GM10266 (cell line): ENCODE measurements at regions not wholly inside any gene's neighbourhood (a gene's known extent, or its start where the extent isn't known, plus 50 kb on each side); places are given as distances from the start of the nearest gene placed in this dataset.
"Not testable (repeated sequence)": the region's sequence is repeated elsewhere in the genome, so short reads cannot be mapped to it uniquely, and the experiment has no call there.

ENCODE experiments used
- DNase-seq: peaks from one replicate; pipeline ENCODE4 v3.0.0; 2012; ENCODE audit errors: extremely low spot score
- CTCF ChIP-seq: IDR thresholded peaks from 2 replicates; pipeline ENCODE4 v1.5.1; 2012; ENCODE audit warnings: mild to moderate bottlenecking, low read depth; ENCODE audit not compliant: control insufficient read depth, insufficient read depth; ENCODE audit errors: missing control alignments

DNA sequence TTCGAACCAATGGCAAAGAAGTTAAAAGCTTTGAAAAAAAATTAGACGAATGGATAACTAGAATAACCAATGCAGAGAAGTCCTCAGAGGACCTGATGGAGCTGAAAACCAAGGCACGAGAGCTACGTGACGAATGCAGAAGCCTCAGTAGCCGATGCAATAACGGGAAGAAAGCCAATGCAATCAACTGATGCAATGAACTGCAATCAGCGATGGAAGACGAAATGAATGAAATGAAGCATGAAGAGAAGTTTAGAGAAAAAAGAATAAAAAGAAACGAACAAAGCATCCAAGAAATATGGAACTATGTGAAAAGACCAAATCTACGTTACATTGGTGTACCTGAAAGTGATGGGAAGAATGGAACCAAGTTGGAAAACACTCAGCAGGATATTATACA lies 52.6 kb upstream of the MRPS30 start:
- DNase-seq: not testable (repeated sequence)

DNA sequence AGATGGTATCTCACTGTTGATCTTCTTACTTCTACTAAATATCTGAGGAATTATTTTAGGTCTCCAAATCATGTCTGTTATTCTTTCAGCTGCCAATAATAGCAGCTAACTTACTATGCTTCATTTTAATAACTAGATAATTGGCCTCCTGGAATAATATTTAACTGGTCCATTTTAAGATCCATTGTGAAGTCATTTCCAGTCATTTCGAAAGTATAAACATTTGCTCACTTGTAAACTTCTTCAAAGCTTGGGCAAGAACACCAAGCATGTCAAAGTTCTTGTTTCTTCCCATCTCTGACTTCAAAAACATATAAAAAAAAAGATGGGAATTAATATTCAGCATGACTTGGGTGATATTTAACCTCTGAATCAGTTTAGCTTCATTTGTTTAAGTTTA lies 61.4 kb upstream of the MRPS30 start:
- TF ChIP-seq CTCF: no peak

DNA sequence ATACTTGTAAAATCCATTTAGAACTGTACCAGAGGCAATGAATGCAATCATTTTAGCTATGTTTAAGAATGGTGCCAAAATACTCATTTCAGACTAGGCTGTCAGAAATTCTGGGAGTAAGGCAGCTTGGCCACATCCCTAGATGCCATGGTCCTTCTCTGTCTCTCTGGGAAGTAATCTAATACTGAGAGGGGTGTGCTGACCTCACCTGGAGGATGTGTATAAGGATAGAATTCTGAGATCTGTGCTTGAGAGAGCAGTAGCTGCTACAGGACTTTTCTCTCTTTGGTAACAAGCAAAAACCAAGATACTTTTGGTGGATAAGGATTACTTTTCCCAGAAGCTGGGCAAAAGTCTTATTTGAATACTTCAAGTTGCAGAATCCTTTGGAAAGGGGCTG lies 68.1 kb upstream of the MRPS30 start:
- TF ChIP-seq CTCF: no peak
- DNase-seq: no peak

More for the DNA sequence above, 61.4 kb upstream of the MRPS30 start:
- DNase-seq: no peak

DNA sequence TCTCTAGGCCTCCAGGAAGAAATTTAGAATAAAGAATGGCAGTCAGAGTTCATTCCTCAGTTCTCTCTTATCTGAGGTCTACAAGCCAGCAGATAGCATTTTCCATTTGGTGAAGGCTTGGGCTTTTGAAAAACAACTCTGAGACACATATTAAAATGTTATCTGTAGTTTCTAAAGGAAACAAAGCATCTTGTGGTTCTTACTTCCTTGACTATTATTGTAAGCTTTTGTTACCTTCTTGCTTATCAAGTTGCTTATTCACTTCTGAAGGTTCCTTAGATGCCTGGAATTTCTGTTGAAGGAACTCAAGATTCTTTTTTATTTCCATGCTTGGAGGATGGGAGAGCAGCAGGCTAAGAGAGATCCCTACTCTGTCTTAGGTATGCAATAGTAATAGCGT lies 79.2 kb upstream of the MRPS30 start:
- no peak for TF ChIP-seq CTCF
- no peak for DNase-seq

- no peak for DNase-seq
- TF ChIP-seq CTCF: no peak
Observed at GRCh38 chr5:44727100-44727499, 81.6 kb upstream of the MRPS30 start.

DNA sequence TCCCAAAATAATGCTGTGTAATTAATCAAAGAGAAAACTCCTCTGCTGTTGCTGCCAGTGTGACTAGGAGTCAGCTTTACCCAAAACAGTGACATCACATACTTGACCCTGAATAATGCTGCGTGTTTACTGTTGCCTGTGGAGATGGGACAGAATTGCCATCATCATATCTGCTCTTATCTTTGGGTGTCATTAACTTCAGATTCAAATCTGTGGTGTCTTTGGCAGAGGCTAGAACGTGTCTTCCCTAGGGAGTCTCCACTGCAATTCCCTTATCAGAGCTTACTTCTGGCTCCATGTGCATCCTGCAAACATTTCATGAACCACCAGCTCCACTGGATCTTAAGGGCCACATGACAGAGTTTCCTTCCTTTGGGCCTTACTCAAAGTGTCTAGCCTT lies 88.9 kb upstream of the MRPS30 start:
- TF ChIP-seq CTCF: no peak
- DNase-seq: no peak

- no peak for DNase-seq
- TF ChIP-seq CTCF: no peak
Observed at GRCh38 chr5:44714871-44715561, 93.7 kb upstream of the MRPS30 start.

DNA sequence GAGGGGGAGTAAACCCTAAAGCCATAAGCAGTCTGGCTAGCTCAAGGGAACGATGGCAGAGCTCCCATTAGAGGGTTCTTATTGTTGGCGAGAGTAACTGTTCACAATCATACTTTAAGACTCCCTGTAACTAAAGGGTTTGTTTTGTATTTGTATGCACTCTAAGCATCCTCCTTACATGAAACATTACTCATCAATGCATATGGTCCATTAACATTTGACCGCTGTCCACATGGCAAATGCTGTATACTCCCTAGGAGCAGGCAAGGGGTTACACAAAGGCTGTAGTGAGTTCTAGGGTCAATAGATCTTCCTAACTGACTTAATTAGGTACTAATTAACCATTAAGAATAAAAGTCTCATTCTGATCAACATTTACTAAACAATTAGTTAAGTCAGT lies 95.3 kb upstream of the MRPS30 start:
- no peak for TF ChIP-seq CTCF
- no peak for DNase-seq
